CD4-positive, alpha-beta memory T cell (primary cell): ENCODE measurements at regions not wholly inside any gene's neighbourhood (a gene's known extent, or its start where the extent isn't known, plus 50 kb on each side); places are given as distances from the start of the nearest gene placed in this dataset.

Experiments
- CTCF ChIA-PET: fragments of 350-600 bp; sonication (Branson Sonifier 250); formaldehyde crosslinking; loops from one replicate; lab custom pipeline; 2021; ENCODE audit warnings: inconsistent platforms; ENCODE audit not compliant: partially characterized antibody; lab: Charles Lee
- POLR2A ChIA-PET: fragments of 350-600 bp; sonication (Branson Sonifier 250); formaldehyde crosslinking; loops from one replicate; lab custom pipeline; 2021; ENCODE audit not compliant: partially characterized antibody; lab: Charles Lee
- DNase-seq, 5 donors: peaks; one replicate each; pipeline versions ENCODE4 v3.0.0 to v3.0.0-alpha.2; 2020 to 2022; ENCODE audit warnings: mixed read lengths in 1 of 5
- H3K27ac ChIP-seq: one replicate; pipeline ENCODE4 v1.7.0; 2013; ENCODE audit warnings: low read depth, low read length
- H3K27me3 ChIP-seq: 2 replicates; pipeline ENCODE4 v1.7.0; 2013; ENCODE audit warnings: mild to moderate bottlenecking, low read length, moderate library complexity; ENCODE audit not compliant: insufficient read depth
- H3K36me3 ChIP-seq: 2 replicates; pipeline ENCODE4 v1.7.0; 2013; ENCODE audit warnings: mild to moderate bottlenecking, low read length, moderate library complexity; ENCODE audit not compliant: insufficient read depth
- H3K4me1 ChIP-seq: 2 replicates; pipeline ENCODE4 v1.7.0; 2013; ENCODE audit warnings: mild to moderate bottlenecking, low read length, moderate library complexity; ENCODE audit not compliant: insufficient read depth
- H3K4me3 ChIP-seq, 2 donors: one replicate each; pipeline ENCODE4 v1.7.0; 2013; ENCODE audit warnings: low read length in 2 of 2, mild to moderate bottlenecking in 1 of 2
- H3K9me3 ChIP-seq, 2 donors: one replicate each; pipeline ENCODE4 v1.7.0; 2013; ENCODE audit warnings: low read length in 2 of 2, control low read depth in 1 of 2; ENCODE audit not compliant: control insufficient read depth in 1 of 2
- H3K27ac Mint-ChIP-seq, 7 donors: one replicate each; pipeline ENCODE4 v1.8.0; 2020 to 2021; ENCODE audit warnings: mixed read lengths in 7 of 7, mild to moderate bottlenecking in 6 of 7, inconsistent platforms in 3 of 7, moderate library complexity in 3 of 7
- H3K27me3 Mint-ChIP-seq, 2 donors: one replicate each; pipeline ENCODE4 v1.8.0; 2020 to 2021; ENCODE audit warnings: mixed read lengths in 2 of 2
- H3K36me3 Mint-ChIP-seq, 2 donors: one replicate each; pipeline ENCODE4 v1.8.0; 2020 to 2021; ENCODE audit warnings: mixed read lengths in 2 of 2, inconsistent platforms in 1 of 2, mild to moderate bottlenecking in 1 of 2
- H3K4me1 Mint-ChIP-seq, 4 donors: one replicate each; pipeline ENCODE4 v1.8.0; 2020 to 2021; ENCODE audit warnings: mixed read lengths in 4 of 4, mild to moderate bottlenecking in 1 of 4
- H3K4me3 Mint-ChIP-seq, 8 donors: one replicate each; pipeline ENCODE4 v1.8.0; 2020 to 2021; ENCODE audit warnings: mixed read lengths in 8 of 8, mild to moderate bottlenecking in 7 of 8, moderate library complexity in 6 of 8, inconsistent platforms in 3 of 8
- H3K9me3 Mint-ChIP-seq, 8 donors: one replicate each; pipeline ENCODE4 v1.8.0; 2020 to 2021; ENCODE audit warnings: mixed read lengths in 8 of 8, mild to moderate bottlenecking in 5 of 8, inconsistent platforms in 3 of 8, moderate library complexity in 1 of 8
- intact Hi-C: fragments of 100-400 bp; cut with micrococcal nuclease; formaldehyde crosslinking; loops from one replicate; pipeline ENCODE4 v1.15.1; 2023

DNA sequence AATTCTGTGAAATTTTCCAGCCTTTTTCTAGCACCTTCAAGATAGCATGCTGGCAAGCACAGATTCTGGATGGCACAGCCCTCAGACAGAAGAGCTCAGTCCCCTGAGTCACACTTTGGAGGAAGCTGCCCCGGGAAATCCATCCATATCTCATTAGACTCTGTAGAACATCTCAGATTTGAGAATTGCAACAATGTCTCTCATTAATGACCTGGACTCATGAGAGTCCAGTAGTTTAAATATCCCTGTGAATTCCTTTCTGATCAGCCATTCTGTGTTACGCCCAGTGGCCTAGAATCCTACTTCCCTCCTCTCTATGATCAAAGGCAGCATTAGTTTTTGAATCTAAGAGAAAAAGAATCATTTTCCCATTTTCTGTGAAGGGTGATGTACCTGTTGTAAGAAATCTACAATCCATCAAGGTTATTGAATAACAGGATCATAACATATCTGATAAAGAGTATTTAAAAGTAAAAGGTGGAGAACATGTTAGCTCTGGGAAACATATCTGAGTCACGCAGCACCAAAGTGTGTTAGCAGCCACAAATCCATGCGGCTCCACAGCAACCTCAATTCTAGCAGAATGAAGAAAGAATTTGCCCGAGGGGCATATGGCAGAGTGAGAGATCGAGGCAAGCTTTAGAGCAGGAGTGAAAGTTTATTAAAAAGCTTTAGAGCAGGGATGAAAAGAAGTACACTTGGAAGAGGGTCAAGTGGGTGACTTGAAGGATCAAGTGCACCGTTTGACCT lies 855.6 kb upstream of the TMEM132C start:
- Mint-ChIP-seq H3K27me3 (peaks cover 0 to 3% of the 10 kb centered on the region in 2 donors), H3K36me3 (no peaks in the 10 kb centered on the region), H3K4me1 (no peaks in the 10 kb centered on the region), H3K27ac (no peak overlapping the region), H3K9me3 (peaks cover 0 to 7% (median 2%) of the 10 kb centered on the region in 8 donors), H3K4me3 (no peak overlapping the region)
- ChIA-PET POLR2A (no interaction called here), CTCF (no interaction called here)
- no peaks in the 10 kb centered on the region for H3K27me3 ChIP-seq
- H3K9me3 ChIP-seq = no peaks in the 10 kb centered on the region
- no peaks in the 10 kb centered on the region for H3K36me3 ChIP-seq
- no peak overlapping the region for H3K27ac ChIP-seq
- no peak for DNase-seq
- intact Hi-C loops = no loop called here
- H3K4me1 ChIP-seq = no peaks in the 10 kb centered on the region
- H3K4me3 ChIP-seq = no peak overlapping the region

GRCh38 chr12:127411981-127412380 lies 855.0 kb upstream of the TMEM132C start:
- Mint-ChIP-seq H3K4me1 (no peaks in the 10 kb centered on the region), H3K36me3 (no peaks in the 10 kb centered on the region), H3K4me3 (no peak overlapping the region), H3K27ac (no peak overlapping the region), H3K9me3 (peaks cover 0 to 9% (median 2%) of the 10 kb centered on the region in 8 donors), H3K27me3 (peaks cover 0 to 3% of the 10 kb centered on the region in 2 donors)
- intact Hi-C loops = no loop called here
- POLR2A ChIA-PET = no interaction called here
- no peak for DNase-seq
- no peaks in the 10 kb centered on the region for H3K36me3 ChIP-seq
- no peaks in the 10 kb centered on the region for H3K27me3 ChIP-seq
- no peak overlapping the region for H3K27ac ChIP-seq
- no peaks in the 10 kb centered on the region for H3K4me1 ChIP-seq
- no peak overlapping the region for H3K4me3 ChIP-seq
- CTCF ChIA-PET = no interaction called here
- H3K9me3 ChIP-seq = no peaks in the 10 kb centered on the region

DNA sequence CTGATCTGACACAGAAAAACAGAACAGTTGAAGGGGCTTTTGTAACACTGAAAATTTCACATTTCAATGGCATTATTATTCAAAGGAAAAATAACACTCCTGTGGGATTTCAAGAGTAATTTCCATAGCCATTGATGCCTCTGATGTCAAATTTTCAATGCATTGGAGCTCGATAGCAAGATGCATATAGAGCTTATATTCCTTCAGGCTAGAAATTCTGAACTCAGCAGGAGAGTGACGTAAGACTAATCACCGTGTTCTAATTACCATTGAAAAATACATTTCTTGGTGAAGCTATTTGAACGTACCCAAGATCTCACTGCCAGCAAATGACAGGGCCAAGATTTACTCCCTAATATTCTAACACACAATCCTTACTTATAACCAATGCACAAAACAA lies 854.1 kb upstream of the TMEM132C start:
- Mint-ChIP-seq H3K4me1 (no peaks in the 10 kb centered on the region), H3K27me3 (peaks cover 0 to 3% of the 10 kb centered on the region in 2 donors), H3K9me3 (peaks cover 0 to 11% (median 4%) of the 10 kb centered on the region in 8 donors), H3K27ac (no peak overlapping the region), H3K4me3 (no peak overlapping the region), H3K36me3 (no peaks in the 10 kb centered on the region)
- Histone ChIP-seq H3K36me3 (no peaks in the 10 kb centered on the region), H3K4me3 (no peak overlapping the region), H3K27me3 (no peaks in the 10 kb centered on the region), H3K9me3 (no peaks in the 10 kb centered on the region), H3K4me1 (no peaks in the 10 kb centered on the region), H3K27ac (no peak overlapping the region)
- ChIA-PET POLR2A (no interaction called here), CTCF (no interaction called here)
- intact Hi-C loops = no loop called here
- DNase-seq = no peak

- H3K4me3 Mint-ChIP-seq = no peak overlapping the region
- H3K4me1 Mint-ChIP-seq = no peaks in the 10 kb centered on the region
- DNase-seq = no peak
- H3K4me3 ChIP-seq = no peak overlapping the region
- H3K9me3 ChIP-seq = no peaks in the 10 kb centered on the region
- no peaks in the 10 kb centered on the region for H3K36me3 ChIP-seq
- H3K4me1 ChIP-seq = no peaks in the 10 kb centered on the region
- H3K36me3 Mint-ChIP-seq = no peaks in the 10 kb centered on the region
- H3K27ac Mint-ChIP-seq = no peak overlapping the region
- H3K27me3 Mint-ChIP-seq = peaks cover 0 to 3% of the 10 kb centered on the region in 2 donors
- no peaks in the 10 kb centered on the region for H3K27me3 ChIP-seq
- no peak overlapping the region for H3K27ac ChIP-seq
- peaks cover 0 to 15% (median 8%) of the 10 kb centered on the region in 8 donors for H3K9me3 Mint-ChIP-seq
- CTCF ChIA-PET = no interaction called here
- intact Hi-C loops = no loop called here
- POLR2A ChIA-PET = no interaction called here
These were observed 852.8 kb upstream of the TMEM132C start for GRCh38 chr12:127414186-127414585.

- H3K4me1 Mint-ChIP-seq = no peaks in the 10 kb centered on the region
- no peaks in the 10 kb centered on the region for H3K36me3 Mint-ChIP-seq
- Histone ChIP-seq H3K27me3 (no peaks in the 10 kb centered on the region), H3K9me3 (no peaks in the 10 kb centered on the region), H3K27ac (no peak overlapping the region), H3K36me3 (no peaks in the 10 kb centered on the region), H3K4me3 (no peak overlapping the region), H3K4me1 (no peaks in the 10 kb centered on the region)
- no peak overlapping the region for H3K27ac Mint-ChIP-seq
- POLR2A ChIA-PET = no interaction called here
- CTCF ChIA-PET = no interaction called here
- peaks cover 0 to 17% (median 8%) of the 10 kb centered on the region in 8 donors for H3K9me3 Mint-ChIP-seq
- H3K4me3 Mint-ChIP-seq = no peak overlapping the region
- no peak for DNase-seq
- intact Hi-C loops = no loop called here
- peaks cover 0 to 3% of the 10 kb centered on the region in 2 donors for H3K27me3 Mint-ChIP-seq
These were observed 852.3 kb upstream of the TMEM132C start for GRCh38 chr12:127414636-127415035.

GRCh38 chr12:127416796-127417195 lies 850.2 kb upstream of the TMEM132C start:
- Histone ChIP-seq H3K27me3 (no peaks in the 10 kb centered on the region), H3K9me3 (no peaks in the 10 kb centered on the region), H3K4me1 (no peaks in the 10 kb centered on the region), H3K4me3 (no peak overlapping the region), H3K36me3 (no peaks in the 10 kb centered on the region), H3K27ac (no peak overlapping the region)
- ChIA-PET CTCF (interaction anchor here (1.2 kb wide), 1 partner anchor 10 kb away, joined by 3 read pairs; no protein-coding TSS in a partner anchor), POLR2A (no interaction called here)
- no peak overlapping the region for H3K27ac Mint-ChIP-seq
- H3K4me1 Mint-ChIP-seq = no peaks in the 10 kb centered on the region
- H3K27me3 Mint-ChIP-seq = peaks cover 0 to 2% of the 10 kb centered on the region in 2 donors
- no peak for DNase-seq
- intact Hi-C loops = no loop called here
- no peaks in the 10 kb centered on the region for H3K36me3 Mint-ChIP-seq
- H3K4me3 Mint-ChIP-seq = no peak overlapping the region
- H3K9me3 Mint-ChIP-seq = peaks cover 0 to 13% (median 9%) of the 10 kb centered on the region in 8 donors

- Histone ChIP-seq H3K27me3 (no peaks in the 10 kb centered on the region), H3K36me3 (no peaks in the 10 kb centered on the region), H3K4me3 (no peak overlapping the region), H3K27ac (no peak overlapping the region), H3K4me1 (no peaks in the 10 kb centered on the region), H3K9me3 (no peaks in the 10 kb centered on the region)
- H3K9me3 Mint-ChIP-seq = peaks cover 0 to 13% (median 8%) of the 10 kb centered on the region in 8 donors
- no peaks in the 10 kb centered on the region for H3K36me3 Mint-ChIP-seq
- no peak for DNase-seq
- peaks cover 0 to 2% of the 10 kb centered on the region in 2 donors for H3K27me3 Mint-ChIP-seq
- ChIA-PET CTCF (no interaction called here), POLR2A (no interaction called here)
- H3K27ac Mint-ChIP-seq = no peak overlapping the region
- H3K4me1 Mint-ChIP-seq = no peaks in the 10 kb centered on the region
- no peak overlapping the region for H3K4me3 Mint-ChIP-seq
- intact Hi-C loops = no loop called here
These were observed 847.9 kb upstream of the TMEM132C start for GRCh38 chr12:127419111-127419510.
